Mucosa of descending colon (tissue), 3 donors: ENCODE measurements at regions not wholly inside any gene's neighbourhood (a gene's known extent, or its start where the extent isn't known, plus 50 kb on each side); places are given as distances from the start of the nearest gene placed in this dataset.
"Not testable (repeated sequence)": the region's sequence is repeated elsewhere in the genome, so short reads cannot be mapped to it uniquely, and the experiment has no call there.

ENCODE experiments used
- ATAC-seq: fragments of 200-7000 bp; cut with Tn5 transposase; one replicate; pipeline ENCODE4 v1.9.1; 2020; ENCODE audit warnings: mild to moderate bottlenecking, moderate library complexity
- DNase-seq, 3 donors: peaks; one replicate each; pipeline ENCODE4 v3.0.0-alpha.2; 2020
- H3K36me3 ChIP-seq: fragments of 200-600 bp; one replicate; pipeline ENCODE4 v1.8.0; 2021; ENCODE audit warnings: low read depth, mild to moderate bottlenecking
- H3K4me1 ChIP-seq: fragments of 200-600 bp; one replicate; pipeline ENCODE4 v1.8.0; 2021; ENCODE audit warnings: low read depth, mild to moderate bottlenecking
- H3K4me3 ChIP-seq: fragments of 200-600 bp; one replicate; pipeline ENCODE4 v1.8.0; 2021; ENCODE audit warnings: mild to moderate bottlenecking
- H3K9me3 ChIP-seq: fragments of 200-600 bp; one replicate; pipeline ENCODE4 v1.8.0; 2021; ENCODE audit warnings: mild to moderate bottlenecking
- CTCF ChIP-seq: fragments of 200-600 bp; IDR thresholded peaks from one replicate; pipeline ENCODE4 v1.8.0; 2022; ENCODE audit warnings: antibody characterized with exemption, mild to moderate bottlenecking
- intact Hi-C, 2 donors: fragments of 100-400 bp; cut with DNase I in 1 of 2; cut with micrococcal nuclease in 1 of 2; formaldehyde crosslinking; loops; one replicate each; pipeline versions ENCODE4 v1.11.0 to v1.11.1; 2022; cut with DNase I, micrococcal nuclease
- donor health status: DM: no; HTN: no; CAD: no; lungs with moderate emphysema.
- donor health status: DM: no; HTN: no; CAD: no.
- donor health status: DM: no; HTN: yes; CAD: no.

GRCh38 chr4:174056959-174057358 is 226.5 kb downstream of the FBXO8 start:
- Histone ChIP-seq H3K4me1 (no peaks in the 10 kb centered on the region), H3K36me3 (no peaks in the 10 kb centered on the region), H3K4me3 (no peak overlapping the region), H3K9me3 (no peaks in the 10 kb centered on the region)
- intact Hi-C loops = no loop called here
- no peak for ATAC-seq
- TF ChIP-seq CTCF = no peak
- no peak for DNase-seq

- no peak for DNase-seq
- no peaks in the 10 kb centered on the region for H3K36me3 ChIP-seq
- intact Hi-C loops = no loop called here
- ATAC-seq = no peak
- no peaks in the 10 kb centered on the region for H3K9me3 ChIP-seq
- no peaks in the 10 kb centered on the region for H3K4me1 ChIP-seq
- no peak overlapping the region for H3K4me3 ChIP-seq
- no peak for TF ChIP-seq CTCF
Observed at GRCh38 chr4:174055344-174055743, 228.1 kb downstream of the FBXO8 start.

GRCh38 chr4:174053895-174054294 is 229.6 kb downstream of the FBXO8 start:
- intact Hi-C loops = no loop called here
- H3K9me3 ChIP-seq = no peaks in the 10 kb centered on the region
- ATAC-seq (no peak), DNase-seq (no peak)
- no peaks in the 10 kb centered on the region for H3K36me3 ChIP-seq
- H3K4me1 ChIP-seq = no peaks in the 10 kb centered on the region
- H3K4me3 ChIP-seq = no peak overlapping the region
- TF ChIP-seq CTCF = no peak

GRCh38 chr4:174047363-174047762 is 236.1 kb downstream of the FBXO8 start:
- no peak overlapping the region for H3K4me3 ChIP-seq
- H3K4me1 ChIP-seq = no peaks in the 10 kb centered on the region
- no peak for ATAC-seq
- intact Hi-C loops = no loop called here
- no peaks in the 10 kb centered on the region for H3K36me3 ChIP-seq
- no peaks in the 10 kb centered on the region for H3K9me3 ChIP-seq
- no peak for TF ChIP-seq CTCF
- DNase-seq = no peak

GRCh38 chr4:174045829-174046228 is 237.6 kb downstream of the FBXO8 start:
- H3K4me1 ChIP-seq = not testable (repeated sequence)

GRCh38 chr4:174045381-174045780 is 238.1 kb downstream of the FBXO8 start:
- no peaks in the 10 kb centered on the region for H3K9me3 ChIP-seq
- no peak overlapping the region for H3K4me3 ChIP-seq
- H3K4me1 ChIP-seq = no peaks in the 10 kb centered on the region
- no peak for TF ChIP-seq CTCF
- no peak for DNase-seq
- no peaks in the 10 kb centered on the region for H3K36me3 ChIP-seq
- no peak for ATAC-seq
- intact Hi-C loops = no loop called here

More at GRCh38 chr4:174045829-174046228, 237.6 kb downstream of the FBXO8 start:
- H3K9me3 ChIP-seq, intact Hi-C loops, H3K4me3 ChIP-seq, H3K36me3 ChIP-seq, DNase-seq, ATAC-seq: not testable (repeated sequence)
